ENCODE measurements at regions not wholly inside any gene's neighbourhood (a gene's known extent, or its start where the extent isn't known, plus 50 kb on each side); places are given as distances from the start of the nearest gene placed in this dataset.

DNA sequence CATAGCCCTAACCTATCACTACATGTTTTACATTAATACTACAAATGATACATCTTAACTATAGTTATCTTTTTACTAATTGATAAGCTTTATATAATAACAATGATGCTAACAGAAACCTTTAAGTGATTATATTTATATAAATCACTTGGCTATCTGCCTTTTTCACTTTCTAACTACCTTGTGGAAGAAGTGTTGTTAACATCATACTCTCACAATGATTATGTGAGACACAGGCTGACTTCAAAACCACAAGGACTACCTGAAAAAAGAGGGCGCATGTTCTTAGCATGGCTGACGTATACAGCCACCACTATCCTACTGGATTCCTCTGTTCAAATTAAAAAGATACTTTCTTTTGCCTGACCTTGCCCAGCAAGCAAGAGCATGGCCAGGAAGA, 135.3 kb upstream of the SOX5 start:
- Histone ChIP-seq H3K4me3 (no peak overlapping the region), H3K27ac (no peak overlapping the region)

DNA sequence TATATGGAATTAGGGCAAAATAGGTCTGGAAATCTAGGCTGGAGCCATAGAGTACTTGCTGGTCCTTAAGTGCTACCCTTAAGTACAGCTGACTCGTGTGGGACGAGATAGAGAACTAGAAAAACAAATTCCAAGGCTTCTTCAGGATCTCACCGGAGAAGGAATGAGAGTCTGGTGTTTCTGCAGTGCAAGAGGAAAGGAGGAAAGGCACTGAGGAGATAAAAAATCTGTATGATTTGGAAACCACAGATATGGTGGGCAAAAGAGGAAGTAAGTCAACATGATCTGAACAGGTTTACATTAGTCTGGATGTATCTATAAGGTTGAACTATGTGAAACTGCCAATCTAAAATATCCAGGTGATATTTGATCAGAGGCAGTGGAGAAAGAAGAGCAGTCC, 134.4 kb upstream of the SOX5 start:
- no peak overlapping the region for H3K4me3 ChIP-seq
- H3K27ac ChIP-seq: no peak overlapping the region

DNA sequence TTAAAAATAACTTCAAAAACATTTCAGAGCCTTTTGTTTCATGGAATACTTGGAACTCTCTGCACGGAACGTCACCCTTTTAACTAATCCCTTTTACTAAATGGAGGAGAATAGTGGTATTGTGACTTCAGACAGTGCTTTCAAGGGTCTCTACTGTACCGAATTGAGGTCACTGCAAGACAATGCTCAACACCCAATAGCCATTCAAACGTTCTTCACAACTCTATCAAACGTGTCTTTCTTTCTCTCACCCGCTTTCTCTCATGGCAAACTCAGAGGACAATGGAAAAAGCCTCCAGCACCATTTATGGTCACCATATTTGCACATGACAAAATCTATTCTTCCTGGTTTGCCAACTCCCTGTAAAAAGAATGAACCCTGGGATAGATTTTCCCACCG, 132.1 kb upstream of the SOX5 start:
- Histone ChIP-seq H3K27ac (no peak overlapping the region), H3K4me3 (no peak overlapping the region)

DNA sequence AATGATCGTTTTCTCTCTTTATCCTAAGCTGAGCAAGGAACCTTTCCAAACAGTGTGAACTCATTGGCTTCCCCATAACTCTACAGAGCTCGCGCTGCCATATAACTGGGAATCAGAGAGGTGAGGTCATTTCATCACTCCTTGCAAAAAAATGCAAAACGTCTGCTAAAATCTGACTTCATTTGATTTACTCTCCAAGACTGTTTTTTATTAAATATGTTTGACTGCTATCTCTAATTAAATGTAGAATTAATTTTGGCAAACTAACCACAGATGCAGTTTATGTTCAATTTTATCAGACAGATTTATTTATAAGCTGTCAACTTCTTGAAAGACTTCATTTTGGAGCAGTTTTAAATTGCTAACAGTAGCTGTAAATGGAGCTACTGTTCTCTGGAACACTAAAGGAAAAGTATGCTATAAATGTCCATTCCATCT, 131.6 kb upstream of the SOX5 start:
- Histone ChIP-seq H3K4me3 (no peak overlapping the region), H3K27ac (no peak overlapping the region)

DNA sequence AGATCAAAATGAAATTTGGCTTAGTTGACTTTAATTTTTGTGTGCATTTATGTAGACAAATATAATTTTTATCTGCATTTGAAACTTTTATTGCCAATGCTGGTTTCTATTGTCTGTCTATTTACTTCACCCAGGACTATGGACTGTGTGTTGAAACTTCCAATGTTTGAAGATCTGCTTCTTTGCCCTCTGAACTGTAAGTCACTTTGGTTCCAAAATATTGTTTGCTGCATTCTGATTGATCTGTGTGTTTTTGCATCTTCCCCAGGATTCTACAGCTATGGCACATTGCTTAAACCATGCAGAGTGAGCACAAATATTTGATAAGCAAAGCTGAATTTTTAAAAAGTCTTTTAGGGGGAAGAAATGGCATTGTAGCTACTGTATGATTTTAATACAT, 131.0 kb upstream of the SOX5 start:
- Histone ChIP-seq H3K4me3 (no peak overlapping the region), H3K27ac (no peak overlapping the region)

DNA sequence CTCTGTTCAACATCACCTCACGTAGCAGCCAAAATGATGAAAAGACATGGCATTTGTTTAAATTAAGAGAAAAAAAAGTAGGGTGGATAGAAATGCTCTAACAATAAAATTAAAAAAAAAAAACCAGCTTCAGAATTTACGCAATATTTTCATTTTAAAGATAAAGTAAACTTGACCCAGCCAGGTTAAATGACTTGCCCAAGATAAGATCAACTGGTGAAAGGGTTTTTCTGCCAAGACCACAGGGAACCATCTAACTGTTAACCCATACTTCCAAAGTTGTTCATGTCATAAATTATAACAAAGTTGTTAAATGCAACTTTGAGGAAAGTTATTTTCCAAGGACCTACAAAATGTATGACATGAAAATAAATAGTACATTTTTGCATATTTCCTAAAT, 129.6 kb upstream of the SOX5 start:
- no peak overlapping the region for H3K4me3 ChIP-seq
- no peak overlapping the region for H3K27ac ChIP-seq

DNA sequence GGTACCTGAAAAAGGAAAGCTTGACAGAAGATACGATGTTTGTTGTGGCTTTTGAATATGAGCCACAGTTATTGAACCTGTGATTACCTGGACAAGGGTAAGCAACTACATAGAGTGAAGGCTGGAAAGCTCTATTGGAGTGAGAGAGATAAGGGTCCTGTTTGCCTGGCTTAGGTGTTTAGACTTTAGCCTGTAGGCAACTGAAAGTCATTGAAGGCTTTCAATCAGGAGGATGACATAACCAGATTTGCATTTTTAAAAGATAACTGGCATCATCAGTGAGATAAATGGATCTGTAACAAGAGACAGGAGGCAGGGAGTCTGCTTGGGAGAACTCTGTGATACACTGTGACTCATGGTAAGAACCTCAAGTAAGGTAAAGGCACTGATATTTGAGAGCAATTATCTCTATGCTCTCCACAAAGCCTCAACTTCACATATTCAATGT, 128.9 kb upstream of the SOX5 start:
- H3K27ac ChIP-seq: no peak overlapping the region
- H3K4me3 ChIP-seq: no peak overlapping the region

DNA sequence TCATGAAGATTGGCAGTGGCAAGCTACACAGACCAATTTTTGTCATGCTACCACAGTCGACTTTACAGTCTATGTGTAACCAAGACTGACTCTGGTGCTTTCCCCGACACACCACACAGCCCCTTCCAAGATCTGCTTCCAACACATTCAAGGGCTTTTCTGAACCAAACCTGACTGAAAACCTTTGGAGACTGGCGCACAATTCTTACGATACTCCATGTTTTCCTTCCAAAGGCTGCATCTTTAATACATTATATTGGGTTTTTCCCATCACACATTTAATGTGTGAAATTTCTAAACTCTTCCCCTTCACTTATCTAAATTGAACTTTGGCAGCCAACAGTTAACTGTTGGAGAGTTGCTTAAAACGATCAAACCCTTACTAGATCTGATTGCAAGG, 127.7 kb upstream of the SOX5 start:
- Histone ChIP-seq H3K4me3 (no peak overlapping the region), H3K27ac (no peak overlapping the region)

DNA sequence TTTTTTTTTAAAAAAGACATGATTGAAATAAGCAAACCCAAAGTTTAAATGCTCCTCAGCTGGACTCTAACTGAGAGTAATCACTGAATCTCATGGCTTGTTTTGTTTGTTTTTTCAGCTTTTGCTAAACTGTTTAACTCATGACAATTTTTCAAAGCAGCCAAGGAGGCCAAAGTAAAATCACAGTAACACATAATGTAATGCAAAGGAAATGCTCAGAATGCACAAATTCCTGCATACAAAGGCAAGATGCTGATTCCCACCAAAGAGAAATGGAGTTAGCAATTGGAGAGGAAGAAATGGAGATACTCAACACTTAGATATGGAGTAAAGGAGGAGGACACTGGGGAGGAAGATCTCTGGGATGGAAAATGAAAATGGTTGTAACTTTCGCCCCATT, 126.2 kb upstream of the SOX5 start:
- no peak overlapping the region for H3K4me3 ChIP-seq
- no peak overlapping the region for H3K27ac ChIP-seq

DNA sequence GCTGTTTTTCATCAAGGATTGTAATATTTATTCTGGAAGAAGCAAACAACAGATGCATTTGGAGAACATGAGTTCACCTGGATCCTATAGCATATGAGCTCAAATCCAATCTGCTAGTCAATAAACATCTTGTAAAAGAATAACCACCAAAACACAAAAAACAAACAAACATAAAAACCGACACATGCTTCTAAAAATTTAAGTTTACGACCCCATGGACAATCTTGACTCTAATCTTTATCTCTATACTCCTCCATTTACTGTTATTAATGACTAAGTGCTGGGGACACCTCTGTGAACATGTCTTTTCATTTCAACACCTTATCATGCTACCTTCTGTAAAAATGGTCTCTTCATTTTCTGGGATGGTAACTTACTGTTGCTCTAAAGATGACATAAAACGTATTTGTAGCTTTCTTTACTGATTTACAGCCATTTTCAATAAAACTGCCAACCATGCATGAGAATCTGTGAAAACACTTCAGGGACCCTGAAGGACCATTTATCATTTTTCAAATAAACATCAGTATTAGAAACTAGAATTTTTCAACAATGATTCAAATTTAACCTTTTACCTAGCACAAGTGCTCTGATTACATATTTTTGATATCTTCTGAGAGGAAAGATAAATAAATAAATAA, 123.8 kb upstream of the SOX5 start:
- Histone ChIP-seq H3K4me3 (no peak overlapping the region), H3K27ac (no peak overlapping the region)

DNA sequence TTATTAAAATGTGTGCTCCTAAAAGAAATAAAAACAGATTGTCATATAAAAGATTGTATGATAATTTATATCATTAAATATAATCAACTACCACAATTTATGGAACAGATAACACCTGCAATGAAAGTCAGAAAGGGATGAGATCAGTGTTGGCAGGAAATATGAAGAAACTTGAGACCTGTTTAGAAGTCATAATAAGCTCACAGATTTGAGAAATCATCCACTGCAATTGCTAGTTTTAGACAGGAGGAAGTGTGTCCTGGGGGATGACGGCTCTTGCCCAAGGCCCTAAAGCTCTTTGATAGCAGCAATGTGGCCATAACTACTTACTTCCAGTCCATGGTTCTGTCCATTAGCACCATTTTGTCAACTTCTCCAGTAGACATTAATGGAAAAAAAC, 122.8 kb upstream of the SOX5 start:
- no peak overlapping the region for H3K4me3 ChIP-seq
- H3K27ac ChIP-seq: no peak overlapping the region

DNA sequence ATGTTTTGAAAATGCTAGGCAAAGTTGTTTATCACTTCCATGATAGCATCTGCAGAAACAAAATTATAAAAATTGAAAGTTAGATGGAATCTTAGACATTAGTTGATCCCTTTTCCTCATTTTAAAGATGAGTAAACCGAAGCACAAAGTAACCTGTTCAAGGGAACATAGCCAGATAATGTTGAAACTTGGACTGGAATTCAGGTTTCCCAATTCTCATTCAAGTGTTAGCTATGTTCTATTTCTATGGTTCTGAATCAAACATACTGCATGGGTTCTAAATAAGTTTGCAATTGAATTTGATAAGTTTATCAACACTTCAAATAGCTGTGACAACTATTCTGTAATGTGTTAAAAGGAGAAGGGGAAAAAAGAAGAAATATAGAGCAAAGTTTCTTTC, 122.4 kb upstream of the SOX5 start:
- H3K27ac ChIP-seq: no peak overlapping the region
- no peak overlapping the region for H3K4me3 ChIP-seq

DNA sequence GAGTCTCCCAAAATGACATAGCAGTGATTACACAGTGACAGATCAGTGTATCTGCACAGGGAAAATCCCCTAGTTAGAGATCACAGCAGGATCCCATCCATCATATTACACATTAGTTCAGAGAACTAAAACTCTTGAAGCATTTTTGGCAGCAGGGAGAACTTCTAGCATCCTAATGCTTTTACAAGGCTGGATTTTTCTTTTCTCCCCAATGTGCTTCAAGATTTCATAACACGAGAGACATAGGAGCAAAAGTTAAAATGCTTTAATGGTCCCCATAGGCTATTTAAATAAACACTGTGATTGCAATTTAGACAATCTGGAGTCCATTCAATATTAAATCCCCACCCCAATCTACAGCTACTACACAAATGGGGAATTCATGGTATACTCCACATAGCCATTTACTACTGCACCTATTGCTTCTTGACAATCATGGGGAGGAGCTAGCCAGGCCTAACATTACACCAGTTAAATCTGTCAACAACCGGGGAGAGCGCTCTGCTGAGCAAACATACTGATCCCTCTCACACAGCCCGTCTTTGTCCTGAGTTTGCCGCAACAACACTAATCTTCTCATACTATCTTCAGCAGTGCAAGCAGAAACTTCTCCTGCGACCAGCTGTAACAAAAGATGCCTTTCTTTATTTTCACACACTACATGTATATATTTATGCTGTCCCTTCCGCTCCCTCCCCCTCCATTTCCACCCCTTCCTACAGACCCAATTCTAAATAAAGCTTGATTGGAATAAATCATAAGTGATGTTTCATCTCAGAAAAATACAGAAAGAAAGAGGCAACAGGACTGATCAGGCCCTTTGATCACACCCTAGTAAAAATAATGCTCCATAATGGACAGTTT, 120.3 kb upstream of the SOX5 start:
- Histone ChIP-seq H3K27ac (no peak overlapping the region), H3K4me3 (no peak overlapping the region)

DNA sequence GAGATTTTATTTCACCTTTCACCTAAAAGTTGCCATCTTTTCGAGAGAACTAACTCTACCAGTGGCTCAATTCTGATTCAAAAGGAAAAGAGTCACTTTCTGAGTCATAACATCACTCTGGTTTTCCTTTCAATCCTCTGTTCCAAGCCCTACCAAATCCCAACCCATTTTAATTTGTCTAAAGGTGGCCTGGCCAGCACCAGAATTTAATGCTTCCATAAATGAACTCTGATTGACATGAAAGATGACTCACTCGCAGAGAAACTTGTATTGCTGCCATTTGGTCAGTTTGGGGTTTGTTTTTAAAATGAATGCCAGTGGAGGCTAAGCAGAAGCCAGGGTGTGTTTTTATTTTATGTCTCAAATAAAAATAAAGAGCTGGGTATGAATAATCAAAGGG, 117.4 kb upstream of the SOX5 start:
- H3K4me3 ChIP-seq: no peak overlapping the region
- H3K27ac ChIP-seq: no peak overlapping the region

DNA sequence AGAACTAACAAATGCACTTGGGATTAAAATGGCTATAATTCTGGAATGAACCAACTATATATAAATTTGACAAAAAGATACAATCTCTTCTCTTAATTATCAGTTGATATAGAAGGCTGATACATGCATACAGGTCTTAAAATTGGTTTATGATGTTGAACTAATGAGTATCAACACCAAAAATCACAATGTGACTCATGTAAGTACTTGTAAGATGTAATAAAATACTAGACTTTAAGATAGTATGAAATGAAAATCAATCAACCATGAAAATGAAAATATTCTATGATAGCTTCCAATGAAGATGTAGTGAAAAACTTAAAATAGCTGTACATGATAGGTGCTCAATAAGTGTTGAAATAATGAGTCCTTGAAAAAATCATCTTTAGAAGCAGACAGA, 116.6 kb upstream of the SOX5 start:
- H3K27ac ChIP-seq: no peak overlapping the region

DNA sequence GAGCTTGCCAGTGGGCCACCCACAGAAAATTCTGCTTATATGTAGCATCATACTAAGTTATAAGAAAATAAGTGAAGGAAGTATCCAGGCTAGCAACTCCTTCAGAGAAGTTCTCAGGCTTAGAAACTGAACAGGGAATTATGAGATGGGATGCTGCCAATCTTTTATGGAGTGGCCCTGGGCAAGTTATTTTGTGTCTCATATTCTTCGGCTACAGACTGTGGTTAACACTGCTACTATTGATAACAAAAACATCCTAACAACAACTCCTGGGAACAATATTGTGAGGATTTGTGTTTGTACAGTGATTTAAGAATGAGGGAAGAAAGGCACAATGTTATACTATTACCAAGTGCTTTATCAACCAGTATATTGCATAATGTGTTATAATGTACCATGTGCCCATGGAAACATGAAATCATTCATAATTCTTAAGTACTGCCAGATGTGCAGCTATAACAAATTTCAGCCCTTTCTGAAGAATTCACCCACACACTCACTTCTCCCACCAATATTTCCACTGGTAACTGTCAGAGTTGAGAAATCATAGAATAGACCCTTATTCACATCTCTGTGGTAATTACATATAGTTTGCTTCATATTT, 113.3 kb upstream of the SOX5 start:
- Histone ChIP-seq H3K4me3 (no peak overlapping the region), H3K27ac (no peak overlapping the region)

More for the DNA sequence above, 116.6 kb upstream of the SOX5 start:
- H3K4me3 ChIP-seq: no peak overlapping the region

DNA sequence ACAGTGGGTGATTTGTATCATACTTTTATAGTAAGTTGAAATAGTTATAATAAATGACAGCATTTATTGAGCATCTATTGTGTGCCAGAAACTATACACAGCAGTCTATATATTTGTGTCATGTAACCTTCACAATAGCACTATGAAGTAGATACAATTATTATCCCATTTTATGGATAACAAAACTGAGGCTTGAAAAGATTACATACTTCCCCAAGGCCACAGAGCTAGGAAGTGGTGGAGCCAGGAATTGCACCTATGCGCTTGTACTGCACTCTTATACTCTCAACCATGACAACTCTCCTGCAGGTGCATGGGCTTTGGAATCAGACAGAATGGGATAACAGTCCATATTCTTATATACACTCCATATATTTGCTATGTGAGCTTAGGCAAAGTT, 110.6 kb upstream of the SOX5 start:
- Histone ChIP-seq H3K27ac (no peak overlapping the region), H3K4me3 (no peak overlapping the region)

DNA sequence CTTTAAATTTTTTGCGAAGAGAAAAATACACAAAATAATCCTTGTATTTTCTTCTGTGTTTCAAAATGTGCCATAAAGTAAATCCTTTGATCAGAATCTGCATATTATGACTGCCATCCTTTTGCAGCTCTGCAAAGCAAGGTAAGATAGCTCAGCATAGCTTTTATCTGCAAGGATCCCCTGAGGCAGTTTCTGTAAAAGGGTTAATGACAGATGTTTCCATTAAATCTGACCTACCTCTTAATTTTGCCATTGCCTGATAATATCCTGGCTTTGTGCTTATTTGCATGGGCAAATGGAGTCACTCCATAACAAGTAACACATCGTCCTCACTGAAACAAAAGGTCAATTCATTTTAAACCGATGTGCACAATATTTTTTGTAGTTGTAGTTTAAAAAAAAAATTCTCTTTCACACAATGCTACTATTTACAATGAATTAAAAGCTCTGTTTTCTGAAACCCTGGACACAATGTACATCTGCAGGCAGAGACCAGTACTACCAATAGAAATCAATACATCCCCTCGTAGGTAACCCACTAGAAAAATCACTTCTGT, 108.5 kb upstream of the SOX5 start:
- Histone ChIP-seq H3K27ac (no peak overlapping the region), H3K4me3 (no peak overlapping the region)

DNA sequence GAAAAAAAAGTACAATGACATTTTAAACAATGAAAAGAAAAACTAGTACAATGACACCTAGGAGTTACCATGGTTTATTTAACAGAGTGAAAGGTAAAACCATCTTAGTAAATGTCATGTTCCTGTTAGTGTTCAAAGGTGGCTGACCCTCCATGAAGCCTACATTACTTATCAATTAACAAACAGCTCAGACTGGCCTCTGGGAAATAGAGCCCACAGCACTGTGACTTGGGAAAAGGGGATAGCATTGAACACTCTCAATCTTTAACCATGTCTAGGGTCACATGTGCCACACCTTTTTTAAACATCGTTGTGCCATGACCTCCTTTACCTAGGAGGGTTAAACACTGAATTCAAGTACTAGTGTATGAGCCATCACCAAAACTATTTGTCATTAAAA, 106.3 kb upstream of the SOX5 start:
- no peak overlapping the region for H3K27ac ChIP-seq
- no peak overlapping the region for H3K4me3 ChIP-seq

DNA sequence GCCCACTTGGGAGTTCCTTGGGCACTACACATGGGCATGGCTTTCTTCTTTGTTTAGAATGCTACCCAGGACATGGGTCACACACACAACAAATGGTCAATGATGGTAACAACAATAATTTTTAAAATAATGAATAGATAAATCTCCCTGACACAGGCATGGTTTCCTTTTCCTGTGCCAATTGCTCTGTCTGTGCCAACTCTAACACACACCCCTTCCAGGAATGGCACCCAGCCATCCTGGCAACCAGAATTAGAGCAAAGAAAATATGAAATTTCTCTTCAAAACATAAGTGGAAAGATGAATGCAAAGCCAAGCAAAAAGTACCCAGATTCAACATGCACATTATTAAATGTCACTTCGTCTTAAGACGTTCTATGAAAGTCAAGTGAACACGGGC, 104.9 kb upstream of the SOX5 start:
- H3K4me3 ChIP-seq: no peak overlapping the region
- no peak overlapping the region for H3K27ac ChIP-seq

DNA sequence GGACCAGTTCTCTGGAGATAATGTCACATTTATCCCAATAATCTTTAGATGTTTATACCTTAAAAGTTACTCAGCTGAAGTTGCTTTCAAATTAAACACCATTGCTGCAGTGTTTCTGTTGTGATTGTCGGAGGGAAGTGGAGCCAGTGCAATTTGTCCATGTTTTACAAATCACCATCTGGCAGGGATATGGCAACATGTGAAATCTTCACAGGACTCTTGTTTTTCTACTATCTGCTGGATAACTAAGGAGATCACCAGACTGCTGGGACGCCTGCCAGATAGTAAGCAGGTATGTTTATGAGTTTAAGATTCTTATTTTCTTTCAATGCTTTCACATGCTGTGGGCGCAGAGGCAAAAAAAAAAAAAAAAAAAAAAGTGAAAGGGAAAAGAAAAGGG, 100.3 kb upstream of the SOX5 start:
- Histone ChIP-seq H3K27ac (no peak overlapping the region), H3K4me3 (no peak overlapping the region)

All from skin epidermis (tissue), 12 donors.